ENCODE measurements at regions not wholly inside any gene's neighbourhood (a gene's known extent, or its start where the extent isn't known, plus 50 kb on each side); places are given as distances from the start of the nearest gene placed in this dataset.

GRCh38 chr4:186999686-187000085, 276.0 kb upstream of the FAT1 start:
- TF ChIP-seq NFIC (IDR thresholded peaks at IDR 0.05) (no peak), MAX (IDR thresholded peaks at IDR 0.05) (no peak), YY1 (IDR thresholded peaks at IDR 0.05; ENCODE audit: low read depth) (no peak), TAF1 (IDR thresholded peaks at IDR 0.05; ENCODE audit: low read depth) (no peak), TEAD4 (IDR thresholded peaks at IDR 0.05) (no peak), CREB1 (IDR thresholded peaks at IDR 0.05; ENCODE audit: low read depth) (no peak), TCF12 (IDR thresholded peaks at IDR 0.05; ENCODE audit: low read depth) (no peak), CEBPB (IDR thresholded peaks at IDR 0.05) (no peak), EGR1 (IDR thresholded peaks at IDR 0.05) (no peak)

All from Ishikawa (cell line).